SK-N-SH (cell line): ENCODE measurements at regions not wholly inside any gene's neighbourhood (a gene's known extent, or its start where the extent isn't known, plus 50 kb on each side); places are given as distances from the start of the nearest gene placed in this dataset.

Experiments used
- EP300 ChIP-seq, 2 experiments: IDR thresholded peaks; 2 replicates each; pipeline versions ENCODE4 v1.4.0 to v1.6.1; 2012; ENCODE audit warnings: borderline replicate concordance in 1 of 2, low read depth in 1 of 2, low read length in 1 of 2
- NRF1 ChIP-seq: IDR thresholded peaks from 2 replicates; pipeline ENCODE4 v1.6.1; 2012; ENCODE audit warnings: low read depth, mild to moderate bottlenecking, low read length
- SMC3 ChIP-seq: IDR thresholded peaks from 2 replicates; pipeline ENCODE4 v1.6.1; 2012; ENCODE audit warnings: low read depth, low read length, improper control_type of control experiment
- TF ChIP-seq, protein P1 (sequence below): fragments of 200-600 bp; sonication (generic); IDR thresholded peaks from 2 replicates; pipeline ENCODE4 v1.6.1; 2017; ENCODE audit warnings: antibody characterized with exemption, mild to moderate bottlenecking, moderate library complexity
- TF ChIP-seq, protein P2 (sequence below): IDR thresholded peaks from 2 replicates; pipeline ENCODE4; 2012
- TF ChIP-seq, protein P3 (sequence below): IDR thresholded peaks from 2 replicates; pipeline ENCODE4 v1.4.0; 2012; ENCODE audit warnings: low read depth, borderline replicate concordance

DNA sequence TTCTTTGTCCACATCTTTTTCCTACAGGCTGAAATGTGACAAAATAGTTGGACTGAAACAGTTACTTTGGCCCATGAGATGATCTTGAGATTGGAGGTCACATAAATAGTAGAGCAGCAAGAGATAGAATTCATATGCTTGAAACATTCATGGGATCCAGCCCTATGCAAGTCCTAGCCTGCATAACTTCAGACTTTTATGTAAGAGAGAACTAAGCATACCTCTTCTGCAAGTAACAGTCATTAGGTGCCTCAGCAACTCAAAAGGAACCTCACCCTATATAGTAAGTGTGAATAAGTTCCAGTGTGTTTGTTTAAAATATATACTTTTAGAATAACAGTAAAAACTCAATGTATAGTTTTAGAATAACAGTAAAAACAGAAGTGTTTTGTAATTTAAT is 138.0 kb upstream of the P2RY1 start:
- TF ChIP-seq, protein P1, sequence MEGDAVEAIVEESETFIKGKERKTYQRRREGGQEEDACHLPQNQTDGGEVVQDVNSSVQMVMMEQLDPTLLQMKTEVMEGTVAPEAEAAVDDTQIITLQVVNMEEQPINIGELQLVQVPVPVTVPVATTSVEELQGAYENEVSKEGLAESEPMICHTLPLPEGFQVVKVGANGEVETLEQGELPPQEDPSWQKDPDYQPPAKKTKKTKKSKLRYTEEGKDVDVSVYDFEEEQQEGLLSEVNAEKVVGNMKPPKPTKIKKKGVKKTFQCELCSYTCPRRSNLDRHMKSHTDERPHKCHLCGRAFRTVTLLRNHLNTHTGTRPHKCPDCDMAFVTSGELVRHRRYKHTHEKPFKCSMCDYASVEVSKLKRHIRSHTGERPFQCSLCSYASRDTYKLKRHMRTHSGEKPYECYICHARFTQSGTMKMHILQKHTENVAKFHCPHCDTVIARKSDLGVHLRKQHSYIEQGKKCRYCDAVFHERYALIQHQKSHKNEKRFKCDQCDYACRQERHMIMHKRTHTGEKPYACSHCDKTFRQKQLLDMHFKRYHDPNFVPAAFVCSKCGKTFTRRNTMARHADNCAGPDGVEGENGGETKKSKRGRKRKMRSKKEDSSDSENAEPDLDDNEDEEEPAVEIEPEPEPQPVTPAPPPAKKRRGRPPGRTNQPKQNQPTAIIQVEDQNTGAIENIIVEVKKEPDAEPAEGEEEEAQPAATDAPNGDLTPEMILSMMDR = no peak
- TF ChIP-seq NRF1 (no peak), SMC3 (no peak), EP300 (IDR thresholded peaks at IDR 0.05; ENCODE audit: borderline replicate concordance in 1 of 2, low read depth in 1 of 2, low read length in 1 of 2) (no peak)
- TF ChIP-seq, protein P2, sequence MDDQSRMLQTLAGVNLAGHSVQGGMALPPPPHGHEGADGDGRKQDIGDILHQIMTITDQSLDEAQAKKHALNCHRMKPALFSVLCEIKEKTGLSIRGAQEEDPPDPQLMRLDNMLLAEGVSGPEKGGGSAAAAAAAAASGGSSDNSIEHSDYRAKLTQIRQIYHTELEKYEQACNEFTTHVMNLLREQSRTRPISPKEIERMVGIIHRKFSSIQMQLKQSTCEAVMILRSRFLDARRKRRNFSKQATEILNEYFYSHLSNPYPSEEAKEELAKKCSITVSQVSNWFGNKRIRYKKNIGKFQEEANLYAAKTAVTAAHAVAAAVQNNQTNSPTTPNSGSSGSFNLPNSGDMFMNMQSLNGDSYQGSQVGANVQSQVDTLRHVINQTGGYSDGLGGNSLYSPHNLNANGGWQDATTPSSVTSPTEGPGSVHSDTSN = no peak
- TF ChIP-seq, protein P3, sequence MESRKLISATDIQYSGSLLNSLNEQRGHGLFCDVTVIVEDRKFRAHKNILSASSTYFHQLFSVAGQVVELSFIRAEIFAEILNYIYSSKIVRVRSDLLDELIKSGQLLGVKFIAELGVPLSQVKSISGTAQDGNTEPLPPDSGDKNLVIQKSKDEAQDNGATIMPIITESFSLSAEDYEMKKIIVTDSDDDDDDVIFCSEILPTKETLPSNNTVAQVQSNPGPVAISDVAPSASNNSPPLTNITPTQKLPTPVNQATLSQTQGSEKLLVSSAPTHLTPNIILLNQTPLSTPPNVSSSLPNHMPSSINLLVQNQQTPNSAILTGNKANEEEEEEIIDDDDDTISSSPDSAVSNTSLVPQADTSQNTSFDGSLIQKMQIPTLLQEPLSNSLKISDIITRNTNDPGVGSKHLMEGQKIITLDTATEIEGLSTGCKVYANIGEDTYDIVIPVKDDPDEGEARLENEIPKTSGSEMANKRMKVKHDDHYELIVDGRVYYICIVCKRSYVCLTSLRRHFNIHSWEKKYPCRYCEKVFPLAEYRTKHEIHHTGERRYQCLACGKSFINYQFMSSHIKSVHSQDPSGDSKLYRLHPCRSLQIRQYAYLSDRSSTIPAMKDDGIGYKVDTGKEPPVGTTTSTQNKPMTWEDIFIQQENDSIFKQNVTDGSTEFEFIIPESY = no peak
